Limb (tissue), 2 donors: ENCODE measurements at regions not wholly inside any gene's neighbourhood (a gene's known extent, or its start where the extent isn't known, plus 50 kb on each side); places are given as distances from the start of the nearest gene placed in this dataset.

Experiments
- DNase-seq, 2 donors: peaks; one replicate each; pipeline ENCODE4 v3.0.0-alpha.2; 2016; ENCODE audit errors: extremely low spot score in 2 of 2

GRCh38 chr5:3542769-3543168 lies 52.9 kb upstream of the IRX1 start:
- DNase-seq: no peak

- no peak for DNase-seq
These were observed 53.5 kb upstream of the IRX1 start for GRCh38 chr5:3542158-3542557.

- no peak for DNase-seq
These were observed 56.7 kb upstream of the IRX1 start for GRCh38 chr5:3538886-3539285.

- no peak for DNase-seq
These were observed 57.7 kb upstream of the IRX1 start for GRCh38 chr5:3537942-3538341.

- no peak for DNase-seq
These were observed 60.0 kb upstream of the IRX1 start for GRCh38 chr5:3535414-3536211.

GRCh38 chr5:3534997-3535396 lies 60.6 kb upstream of the IRX1 start:
- DNase-seq: no peak

- DNase-seq: no peak
These were observed 64.2 kb upstream of the IRX1 start for GRCh38 chr5:3531320-3531986.

- DNase-seq: no peak
These were observed 65.4 kb upstream of the IRX1 start for GRCh38 chr5:3530251-3530650.

GRCh38 chr5:3526551-3527185 lies 69.0 kb upstream of the IRX1 start:
- DNase-seq: no peak

GRCh38 chr5:3522491-3522890 lies 73.1 kb upstream of the IRX1 start:
- DNase-seq: no peak

- no peak for DNase-seq
These were observed 77.1 kb upstream of the IRX1 start for GRCh38 chr5:3518576-3518975.

- DNase-seq: no peak
These were observed 77.6 kb upstream of the IRX1 start for GRCh38 chr5:3518051-3518450.

- no peak for DNase-seq
These were observed 78.3 kb upstream of the IRX1 start for GRCh38 chr5:3517348-3517747.

GRCh38 chr5:3512361-3513095 lies 83.1 kb upstream of the IRX1 start:
- no peak for DNase-seq

GRCh38 chr5:3511934-3512333 lies 83.7 kb upstream of the IRX1 start:
- DNase-seq: no peak

GRCh38 chr5:3511519-3511918 lies 84.1 kb upstream of the IRX1 start:
- no peak for DNase-seq

- DNase-seq: no peak
These were observed 84.8 kb upstream of the IRX1 start for GRCh38 chr5:3510642-3511417.

GRCh38 chr5:3509290-3509689 lies 86.3 kb upstream of the IRX1 start:
- DNase-seq: no peak

GRCh38 chr5:3508395-3508794 lies 87.2 kb upstream of the IRX1 start:
- DNase-seq: no peak

- DNase-seq: no peak
These were observed 104.6 kb upstream of the IRX1 start for GRCh38 chr5:3490957-3491507.
